Fibroblast of the conjunctiva (primary cell): ENCODE measurements at regions not wholly inside any gene's neighbourhood (a gene's known extent, or its start where the extent isn't known, plus 50 kb on each side); places are given as distances from the start of the nearest gene placed in this dataset.

Source experiments
- DNase-seq: peaks from one replicate; pipeline ENCODE4 v3.0.0-alpha.2; 2010; ENCODE audit warnings: low read depth

- no peak for DNase-seq
Measured at GRCh38 chr3:118556983-118557382, 477.7 kb downstream of the IGSF11 start.

- no peak for DNase-seq
Measured at GRCh38 chr3:118557513-118557912, 477.1 kb downstream of the IGSF11 start.

DNA sequence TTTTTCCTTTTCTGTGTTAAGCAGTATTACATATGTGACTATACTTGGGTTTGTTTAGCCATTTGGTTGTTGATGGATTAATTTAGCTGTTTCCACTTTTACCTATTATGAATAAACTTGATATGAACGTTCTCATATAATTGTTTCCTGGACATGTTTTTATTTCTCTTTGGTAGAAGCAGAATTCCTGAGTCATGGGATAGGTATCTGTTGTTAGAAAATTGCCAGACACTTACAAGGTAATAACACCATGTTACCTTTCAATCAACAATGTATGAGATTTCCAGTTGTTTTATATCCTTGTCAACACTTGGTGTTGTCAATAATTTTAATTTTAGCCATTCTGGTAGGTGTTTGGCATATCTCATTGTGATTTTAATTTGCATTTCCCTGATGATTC, 475.4 kb downstream of the IGSF11 start:
- no peak for DNase-seq

DNA sequence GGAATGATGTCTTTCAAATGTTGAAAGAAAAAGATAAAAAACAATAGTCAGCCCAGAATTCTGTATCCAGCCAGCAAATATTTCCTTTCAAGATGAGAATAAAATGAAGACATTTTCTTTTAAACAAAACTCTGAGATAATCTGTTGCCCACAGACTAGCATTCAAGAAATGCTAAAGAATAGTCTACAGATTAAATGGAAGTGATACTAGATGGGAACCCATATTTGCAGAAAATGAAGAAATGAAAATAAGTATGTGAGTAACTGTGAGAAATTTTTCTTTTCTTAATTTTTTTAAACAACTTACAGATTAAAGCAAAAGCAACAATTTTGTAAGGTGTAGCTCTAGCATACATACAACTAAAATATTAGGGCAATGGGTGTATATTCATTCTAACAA, 469.8 kb downstream of the IGSF11 start:
- no peak for DNase-seq

DNA sequence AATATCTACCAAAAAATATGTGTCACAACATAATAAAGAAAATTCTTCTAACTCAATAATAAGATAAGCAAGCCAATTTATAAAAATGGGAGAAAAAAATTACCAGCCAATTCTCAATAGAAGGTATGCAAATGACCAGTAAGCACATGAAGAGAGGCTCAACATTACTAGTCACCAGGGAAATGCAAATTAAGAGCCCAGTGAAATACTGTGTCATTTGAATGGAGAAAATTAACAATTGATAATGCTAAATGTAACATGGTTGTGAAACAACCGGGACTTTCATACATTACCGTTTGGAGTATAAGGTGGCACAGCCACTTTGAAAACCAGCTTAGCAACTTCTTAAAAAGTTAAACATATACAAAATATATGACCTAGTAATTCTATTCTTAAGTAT, 460.7 kb downstream of the IGSF11 start:
- DNase-seq: no peak

DNA sequence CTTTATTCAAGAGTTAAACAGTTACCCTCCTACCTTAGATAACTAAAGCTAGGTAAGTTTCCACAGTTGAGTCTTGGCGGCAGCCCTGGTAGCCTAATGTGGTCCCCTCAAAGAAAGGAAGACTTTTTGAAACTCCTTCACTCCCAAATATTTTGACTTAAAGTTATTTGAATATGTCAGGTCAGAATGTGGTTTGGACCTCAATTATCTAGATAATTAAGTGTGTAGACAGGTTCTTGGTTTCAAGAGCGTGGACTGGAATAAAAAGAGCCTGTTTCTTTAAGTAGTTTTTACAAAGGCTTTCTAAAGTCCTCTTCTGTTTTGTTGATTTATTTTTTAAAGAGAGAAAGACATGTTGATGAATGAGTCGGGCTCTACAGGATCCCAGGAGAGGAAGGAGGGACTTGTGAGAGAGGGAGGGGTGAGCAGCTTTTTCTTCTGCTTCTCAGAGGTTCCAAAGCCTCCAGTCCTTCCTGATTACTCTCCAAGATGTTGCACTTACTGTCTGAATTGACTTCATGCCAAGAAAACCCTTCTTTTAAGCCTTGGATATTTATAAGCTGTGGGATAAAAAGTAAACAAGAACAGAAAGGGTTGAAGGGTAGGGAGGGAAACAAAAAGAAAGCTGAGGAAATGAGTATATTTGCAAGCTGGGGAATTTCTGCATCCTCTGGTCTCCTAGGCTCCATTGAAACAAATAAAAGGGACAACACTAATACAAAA, 457.4 kb downstream of the IGSF11 start:
- DNase-seq: no peak

DNA sequence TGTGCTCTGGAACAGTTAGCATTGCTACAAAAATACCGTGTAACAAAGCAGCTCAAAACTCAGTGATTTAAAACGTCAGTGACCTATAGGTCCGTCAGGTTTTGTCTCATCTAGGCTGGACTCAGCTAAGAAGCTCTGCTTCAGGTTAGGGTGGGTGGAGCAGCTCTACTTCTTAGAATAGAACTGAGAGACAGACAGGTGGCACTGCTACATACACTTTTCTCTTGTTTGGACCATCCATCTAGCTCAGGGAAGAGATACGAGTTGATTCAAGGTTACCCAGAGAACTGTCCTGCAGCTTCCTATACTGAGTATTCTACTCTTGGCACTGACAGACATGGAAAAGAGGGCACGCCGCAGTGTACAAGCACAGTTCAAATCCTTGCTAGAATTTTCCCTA, 456.1 kb downstream of the IGSF11 start:
- no peak for DNase-seq

DNA sequence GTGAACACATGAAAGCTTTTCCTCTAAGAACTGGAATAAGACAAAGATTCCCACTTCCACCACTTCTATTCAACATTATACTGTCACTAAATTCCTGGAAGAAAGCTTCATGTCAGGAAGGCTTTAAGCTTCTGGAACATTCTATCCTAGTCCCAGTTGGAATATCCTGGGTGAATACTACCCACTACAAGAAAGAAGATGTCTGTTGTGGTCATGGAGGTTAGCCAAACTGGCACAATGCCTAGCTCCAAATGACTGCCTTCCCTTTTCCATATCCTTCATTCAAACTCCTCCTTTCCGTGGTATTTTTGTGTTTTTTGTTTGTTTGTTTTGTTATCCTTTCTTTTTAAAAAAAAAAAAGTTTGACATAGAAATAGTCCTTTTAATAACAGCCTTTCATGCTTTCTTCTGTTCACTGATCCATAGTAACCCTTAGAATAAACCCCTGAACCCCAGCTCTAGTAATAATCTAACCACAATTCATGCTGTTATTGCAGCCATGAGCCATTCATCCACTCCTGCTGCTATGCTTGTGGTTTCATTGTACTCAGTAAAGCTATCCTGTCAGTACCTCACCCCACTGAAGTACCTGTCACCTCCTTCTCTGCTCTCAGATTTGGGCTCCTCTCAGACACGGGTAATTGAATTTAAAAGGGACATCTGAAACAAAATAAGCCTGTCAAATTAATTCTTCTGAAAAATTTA, 447.5 kb downstream of the IGSF11 start:
- DNase-seq: no peak

DNA sequence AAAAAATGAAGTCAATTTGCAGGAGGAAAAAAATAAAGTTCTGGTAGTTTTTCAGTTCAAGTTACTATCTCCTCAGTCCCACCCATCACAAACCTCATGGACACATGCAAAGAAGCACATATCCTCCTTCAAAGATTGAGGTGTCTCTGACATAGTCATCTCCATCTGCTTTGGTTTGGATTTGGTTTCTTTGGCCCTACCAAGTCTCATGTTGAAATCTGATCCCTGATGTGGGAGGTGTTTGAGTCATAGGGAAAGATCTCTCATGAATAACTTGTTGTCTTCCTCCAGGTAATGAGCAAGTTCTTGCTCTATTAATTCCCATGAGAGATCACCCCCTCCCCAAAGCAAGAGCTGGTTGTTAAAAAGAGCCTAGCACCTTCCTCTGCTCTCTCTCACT, 446.8 kb downstream of the IGSF11 start:
- no peak for DNase-seq

- no peak for DNase-seq
Measured at GRCh38 chr3:118593277-118593670, 441.4 kb downstream of the IGSF11 start.

GRCh38 chr3:118597184-118597583, 437.5 kb downstream of the IGSF11 start:
- no peak for DNase-seq

GRCh38 chr3:118607915-118608820, 426.5 kb downstream of the IGSF11 start:
- no peak for DNase-seq

- no peak for DNase-seq
Measured at GRCh38 chr3:118618247-118619040, 416.2 kb downstream of the IGSF11 start.

- no peak for DNase-seq
Measured at GRCh38 chr3:118626453-118626852, 408.2 kb downstream of the IGSF11 start.

DNA sequence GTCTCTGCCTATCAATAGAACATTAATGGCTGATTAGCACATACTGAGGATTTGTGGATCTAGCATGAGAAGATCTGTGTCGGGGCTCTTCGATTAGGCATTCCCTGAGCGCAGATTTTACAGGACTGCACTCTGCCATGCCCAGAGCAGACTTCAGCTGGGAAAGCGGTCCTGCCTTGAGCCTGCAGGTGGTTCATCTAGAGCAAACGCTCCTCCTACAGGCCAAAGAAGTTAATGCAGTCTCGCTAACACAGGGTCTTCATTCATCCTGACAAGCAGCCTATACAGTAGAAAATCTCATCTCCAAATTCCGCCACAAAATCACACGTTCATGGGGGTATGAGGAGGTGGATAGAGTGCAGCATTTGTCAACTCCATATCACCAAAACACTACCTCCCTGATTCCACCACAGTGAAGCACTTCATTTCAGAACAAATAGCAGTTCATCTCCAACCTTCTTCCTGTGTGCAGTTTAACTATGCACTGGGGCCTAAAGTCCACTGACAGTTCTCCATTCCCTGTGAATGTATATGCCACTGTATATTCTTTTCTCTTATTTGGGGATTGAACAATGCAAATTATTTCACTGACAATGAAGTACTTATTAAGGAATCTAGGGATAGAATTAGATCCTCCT, 405.8 kb downstream of the IGSF11 start:
- DNase-seq: peak; percentile 38

- no peak for DNase-seq
Measured at GRCh38 chr3:118629821-118630220, 404.8 kb downstream of the IGSF11 start.

GRCh38 chr3:118635711-118636110, 398.9 kb downstream of the IGSF11 start:
- DNase-seq: no peak

DNA sequence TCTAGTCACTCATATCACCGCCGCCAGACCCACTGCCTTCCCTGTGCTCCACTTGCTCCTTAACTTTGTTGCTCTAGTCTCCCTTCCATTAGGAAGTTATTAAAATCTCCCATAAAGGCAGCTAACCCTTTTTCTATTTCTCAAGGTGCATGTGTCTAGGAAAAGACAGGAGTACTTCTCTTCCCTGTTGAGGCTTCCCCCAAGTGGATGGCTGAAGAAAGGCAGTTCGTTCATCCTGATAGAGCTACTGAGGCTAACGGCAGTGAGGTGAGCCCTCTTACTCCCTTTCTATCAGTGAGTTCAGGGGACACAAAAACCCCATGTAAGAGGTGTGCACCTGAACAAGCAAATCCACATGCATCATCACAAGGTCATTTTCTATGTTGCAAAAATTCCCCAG, 397.8 kb downstream of the IGSF11 start:
- no peak for DNase-seq

DNA sequence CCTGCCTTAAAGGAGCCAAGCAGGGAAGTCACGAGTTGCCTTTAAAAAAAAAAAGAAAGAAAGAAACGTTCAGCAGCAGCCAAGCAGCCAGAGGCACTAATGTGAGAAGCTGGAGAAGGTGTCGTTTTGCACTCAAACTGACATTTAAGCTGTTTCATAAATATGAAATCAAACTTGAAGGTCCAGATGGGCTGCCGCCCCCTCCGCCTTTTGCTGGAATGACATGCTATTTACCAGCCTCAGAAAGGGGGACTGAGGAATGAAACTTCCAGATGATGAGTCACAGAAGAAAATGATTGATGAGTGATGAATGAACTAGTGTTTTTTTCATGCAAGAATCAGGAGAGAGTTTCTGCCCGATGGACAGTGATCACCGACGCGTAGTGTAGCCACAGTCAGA, 396.8 kb downstream of the IGSF11 start:
- DNase-seq: no peak

DNA sequence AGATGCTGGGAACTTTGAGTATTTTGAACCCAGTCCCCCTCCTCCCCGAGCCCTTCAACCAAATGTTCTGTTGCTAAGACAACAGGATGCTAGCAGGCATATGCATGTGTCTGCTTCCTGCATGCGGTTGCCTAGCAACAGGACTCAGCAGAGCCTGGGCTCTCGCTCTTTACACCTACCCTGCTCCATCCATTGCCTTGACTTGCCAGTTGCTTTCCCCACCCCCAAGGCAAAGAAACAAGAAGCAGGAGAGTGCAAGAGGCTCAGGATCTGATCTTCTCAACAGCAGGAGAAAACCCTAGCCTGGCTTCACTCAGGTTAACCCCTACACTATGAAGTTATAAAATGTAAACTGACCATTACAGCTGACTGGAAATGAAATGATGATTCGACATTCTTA, 393.0 kb downstream of the IGSF11 start:
- DNase-seq: no peak

- DNase-seq: no peak
Measured at GRCh38 chr3:118671192-118671591, 363.5 kb downstream of the IGSF11 start.

GRCh38 chr3:118675305-118675704, 359.3 kb downstream of the IGSF11 start:
- DNase-seq: no peak
